ENCODE measurements at regions not wholly inside any gene's neighbourhood (a gene's known extent, or its start where the extent isn't known, plus 50 kb on each side); places are given as distances from the start of the nearest gene placed in this dataset.

DNA sequence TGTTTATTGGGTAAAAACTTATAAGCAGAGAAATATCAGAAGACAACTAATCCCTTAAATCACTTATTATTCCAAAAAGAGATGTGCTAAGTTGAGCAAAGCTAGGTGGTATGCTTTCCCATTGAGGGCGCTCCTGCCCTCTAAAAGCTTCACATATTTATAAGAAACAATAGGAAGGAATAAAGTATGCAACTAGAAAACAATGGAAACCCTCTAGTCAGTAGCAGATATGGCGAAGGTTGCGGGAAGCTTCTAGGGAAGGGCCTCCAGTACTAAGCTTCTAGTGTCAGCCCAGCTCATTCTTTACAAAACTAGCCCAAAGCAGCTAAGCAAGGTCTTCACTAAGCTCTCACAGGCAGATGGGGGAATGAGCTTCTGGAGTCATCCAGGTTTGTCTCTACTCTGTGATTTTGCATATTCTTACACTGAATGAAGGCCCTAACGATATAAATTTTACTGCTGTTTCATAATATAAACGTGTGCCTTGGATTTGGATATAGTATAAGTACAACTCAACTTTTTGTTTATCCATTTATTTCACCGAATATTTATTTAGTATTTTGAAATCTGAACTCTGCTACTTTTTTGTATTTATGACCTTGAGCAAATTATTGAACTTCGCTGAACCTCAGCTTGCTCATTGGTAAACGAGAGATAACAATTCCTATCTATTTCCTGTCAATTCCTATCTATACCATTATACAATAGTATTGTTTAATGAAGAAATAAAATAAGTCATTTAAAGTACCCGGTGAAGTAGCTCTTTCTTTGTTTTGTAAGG is 571.4 kb downstream of the ELAVL2 start:
- Mint-ChIP-seq H3K4me1 (no peaks in the 10 kb centered on the region), H3K4me3 (no peak overlapping the region), H3K27me3 (ENCODE audit: low read depth) (no peaks in the 10 kb centered on the region), H3K36me3 (no peaks in the 10 kb centered on the region), H3K9me3 (peaks cover 14% of the 10 kb centered on the region), H3K27ac (no peak overlapping the region)
- DNase-seq (ENCODE audit: low spot score in 2 of 2, unreplicated experiment in 2 of 2): no peak
- TF ChIP-seq, protein P1, sequence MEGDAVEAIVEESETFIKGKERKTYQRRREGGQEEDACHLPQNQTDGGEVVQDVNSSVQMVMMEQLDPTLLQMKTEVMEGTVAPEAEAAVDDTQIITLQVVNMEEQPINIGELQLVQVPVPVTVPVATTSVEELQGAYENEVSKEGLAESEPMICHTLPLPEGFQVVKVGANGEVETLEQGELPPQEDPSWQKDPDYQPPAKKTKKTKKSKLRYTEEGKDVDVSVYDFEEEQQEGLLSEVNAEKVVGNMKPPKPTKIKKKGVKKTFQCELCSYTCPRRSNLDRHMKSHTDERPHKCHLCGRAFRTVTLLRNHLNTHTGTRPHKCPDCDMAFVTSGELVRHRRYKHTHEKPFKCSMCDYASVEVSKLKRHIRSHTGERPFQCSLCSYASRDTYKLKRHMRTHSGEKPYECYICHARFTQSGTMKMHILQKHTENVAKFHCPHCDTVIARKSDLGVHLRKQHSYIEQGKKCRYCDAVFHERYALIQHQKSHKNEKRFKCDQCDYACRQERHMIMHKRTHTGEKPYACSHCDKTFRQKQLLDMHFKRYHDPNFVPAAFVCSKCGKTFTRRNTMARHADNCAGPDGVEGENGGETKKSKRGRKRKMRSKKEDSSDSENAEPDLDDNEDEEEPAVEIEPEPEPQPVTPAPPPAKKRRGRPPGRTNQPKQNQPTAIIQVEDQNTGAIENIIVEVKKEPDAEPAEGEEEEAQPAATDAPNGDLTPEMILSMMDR (IDR thresholded peaks at IDR 0.05; ENCODE audit: unreplicated experiment): no peak

- H3K36me3 Mint-ChIP-seq: no peaks in the 10 kb centered on the region
- no peaks in the 10 kb centered on the region for H3K4me1 Mint-ChIP-seq
- peaks cover 11% of the 10 kb centered on the region for H3K9me3 Mint-ChIP-seq
- no peak for DNase-seq (ENCODE audit: low spot score in 2 of 2, unreplicated experiment in 2 of 2)
- no peak overlapping the region for H3K4me3 Mint-ChIP-seq
- TF ChIP-seq, protein P1 (IDR thresholded peaks at IDR 0.05; ENCODE audit: unreplicated experiment): no peak
- H3K27ac Mint-ChIP-seq: no peak overlapping the region
- no peaks in the 10 kb centered on the region for H3K27me3 Mint-ChIP-seq (ENCODE audit: low read depth)
These were observed 570.7 kb downstream of the ELAVL2 start for GRCh38 chr9:23255346-23255745.

DNA sequence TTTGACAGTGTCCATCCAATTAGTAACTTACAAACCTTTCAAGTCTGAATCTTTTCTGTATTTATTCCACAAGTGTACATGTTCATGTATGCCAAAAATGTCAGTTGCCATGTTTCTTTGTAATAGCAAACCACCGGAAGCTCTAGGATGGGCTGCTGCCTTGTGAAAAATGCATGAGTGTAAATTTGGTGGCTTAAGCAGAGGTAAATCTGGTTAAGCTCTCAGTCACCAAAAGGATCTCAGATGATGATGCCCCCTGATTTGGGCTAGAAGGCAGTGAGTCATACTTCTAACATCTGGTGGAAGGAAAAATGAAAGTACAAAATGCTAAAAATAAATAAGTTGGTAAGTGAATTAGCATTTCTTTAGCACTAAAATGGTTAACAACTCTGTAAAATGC is 567.5 kb downstream of the ELAVL2 start:
- no peaks in the 10 kb centered on the region for H3K4me1 Mint-ChIP-seq
- TF ChIP-seq, protein P1 (IDR thresholded peaks at IDR 0.05; ENCODE audit: unreplicated experiment): no peak
- H3K27ac Mint-ChIP-seq: no peak overlapping the region
- no peaks in the 10 kb centered on the region for H3K36me3 Mint-ChIP-seq
- no peak for DNase-seq (ENCODE audit: low spot score in 2 of 2, unreplicated experiment in 2 of 2)
- H3K9me3 Mint-ChIP-seq: no peaks in the 10 kb centered on the region
- H3K27me3 Mint-ChIP-seq (ENCODE audit: low read depth): no peaks in the 10 kb centered on the region
- no peak overlapping the region for H3K4me3 Mint-ChIP-seq

- H3K36me3 Mint-ChIP-seq: no peaks in the 10 kb centered on the region
- no peak overlapping the region for H3K4me3 Mint-ChIP-seq
- no peaks in the 10 kb centered on the region for H3K4me1 Mint-ChIP-seq
- peaks cover 4% of the 10 kb centered on the region for H3K27me3 Mint-ChIP-seq (ENCODE audit: low read depth)
- DNase-seq (ENCODE audit: low spot score in 2 of 2, unreplicated experiment in 2 of 2): no peak
- H3K9me3 Mint-ChIP-seq: no peaks in the 10 kb centered on the region
- H3K27ac Mint-ChIP-seq: no peak overlapping the region
- TF ChIP-seq, protein P1 (IDR thresholded peaks at IDR 0.05; ENCODE audit: unreplicated experiment): no peak
These were observed 547.5 kb downstream of the ELAVL2 start for GRCh38 chr9:23278561-23278960.

- H3K9me3 Mint-ChIP-seq: no peaks in the 10 kb centered on the region
- peaks cover 4% of the 10 kb centered on the region for H3K27me3 Mint-ChIP-seq (ENCODE audit: low read depth)
- H3K36me3 Mint-ChIP-seq: no peaks in the 10 kb centered on the region
- TF ChIP-seq, protein P1 (IDR thresholded peaks at IDR 0.05; ENCODE audit: unreplicated experiment): no peak
- no peak overlapping the region for H3K27ac Mint-ChIP-seq
- H3K4me3 Mint-ChIP-seq: no peak overlapping the region
- DNase-seq (ENCODE audit: low spot score in 2 of 2, unreplicated experiment in 2 of 2): no peak
- H3K4me1 Mint-ChIP-seq: no peaks in the 10 kb centered on the region
These were observed 538.6 kb downstream of the ELAVL2 start for GRCh38 chr9:23287390-23287789.

All from mesothelial cell of epicardium (in vitro differentiated cells).